GM19328 (cell line): ENCODE measurements at regions not wholly inside any gene's neighbourhood (a gene's known extent, or its start where the extent isn't known, plus 50 kb on each side); places are given as distances from the start of the nearest gene placed in this dataset.
"Not testable (repeated sequence)": the region's sequence is repeated elsewhere in the genome, so short reads cannot be mapped to it uniquely, and the experiment has no call there.

Experiments
- ATAC-seq: cut with Tn5 transposase; IDR thresholded peaks from one replicate; pipeline ENCODE4 v1.9.1; 2021; ENCODE audit warnings: mild to moderate bottlenecking, moderate library complexity; ENCODE audit not compliant: unreplicated experiment

- ATAC-seq = not testable (repeated sequence)
These were observed 510.6 kb upstream of the LMO3 start for GRCh38 chr12:17116538-17116937.

GRCh38 chr12:17110316-17110715, 504.4 kb upstream of the LMO3 start:
- no peak for ATAC-seq

- ATAC-seq = no peak
These were observed 503.0 kb upstream of the LMO3 start for GRCh38 chr12:17108877-17109541.

- ATAC-seq = no peak
These were observed 498.8 kb upstream of the LMO3 start for GRCh38 chr12:17104801-17105200.

GRCh38 chr12:17097674-17098073, 491.7 kb upstream of the LMO3 start:
- no peak for ATAC-seq

DNA sequence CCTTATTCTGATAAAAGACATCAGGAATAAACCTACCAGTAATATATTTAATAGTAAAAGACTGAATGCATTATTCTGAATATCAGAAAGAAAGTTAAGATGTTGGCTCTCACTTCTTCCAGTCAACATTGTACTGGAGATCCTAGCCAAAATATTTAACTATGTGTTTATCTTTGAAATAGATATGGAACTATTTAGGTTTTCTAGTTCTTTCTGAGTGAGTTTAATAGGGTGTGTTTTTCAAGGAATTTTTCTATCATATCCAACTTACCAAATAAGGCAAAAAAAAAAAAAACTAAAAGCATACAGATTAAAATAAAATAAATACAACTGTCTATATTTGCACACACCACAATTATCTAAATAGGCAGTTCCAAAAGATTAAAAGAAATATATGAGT, 478.9 kb upstream of the LMO3 start:
- no peak for ATAC-seq

DNA sequence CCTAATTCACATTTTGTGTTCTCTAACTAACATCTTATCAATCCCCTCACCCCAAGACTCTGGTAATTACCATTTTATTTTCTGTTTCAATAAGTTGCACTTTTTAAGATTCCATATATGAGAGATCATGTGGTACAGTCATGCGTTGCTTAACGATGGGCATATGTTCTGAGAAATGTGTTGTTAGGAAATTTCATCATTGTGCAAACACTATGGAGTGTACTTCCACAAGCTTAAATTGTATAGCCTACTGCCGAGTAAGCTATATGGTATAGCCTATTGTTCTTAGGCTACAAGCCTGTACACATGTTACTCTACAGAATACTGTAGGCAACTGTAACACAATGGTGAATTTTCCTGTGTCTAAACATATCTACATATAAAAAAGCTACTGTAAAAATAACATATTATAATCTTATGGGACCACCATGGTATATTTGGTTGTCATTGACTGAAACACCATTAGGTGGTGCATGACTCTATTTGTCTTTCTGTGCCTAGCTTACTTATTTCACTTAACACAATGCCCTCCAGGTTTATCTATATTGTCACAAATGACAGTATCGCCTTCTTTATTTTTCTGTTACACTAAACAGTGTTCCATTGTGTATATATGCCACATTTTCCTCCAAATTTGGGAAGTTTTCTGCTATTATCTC, 473.4 kb upstream of the LMO3 start:
- ATAC-seq = no peak

DNA sequence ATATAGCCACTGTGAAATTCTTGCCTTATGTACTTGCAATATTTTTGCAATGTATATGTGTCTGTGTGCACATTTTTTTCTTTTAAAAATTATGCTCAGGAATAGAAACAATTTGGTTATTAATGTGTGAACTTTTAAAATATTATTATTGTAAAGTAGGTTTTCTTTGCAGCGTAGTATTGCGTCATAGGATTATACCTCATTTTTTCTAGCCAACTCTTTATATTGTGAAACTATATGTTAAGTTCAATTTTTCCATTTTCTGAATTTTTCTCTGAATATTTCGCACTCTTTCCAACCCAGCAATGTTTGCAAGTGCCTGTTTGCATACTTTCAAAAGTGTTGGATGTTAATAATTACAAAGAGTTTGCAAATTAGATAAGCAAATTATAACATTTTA, 471.6 kb upstream of the LMO3 start:
- no peak for ATAC-seq

- ATAC-seq = no peak
These were observed 470.8 kb upstream of the LMO3 start for GRCh38 chr12:17076811-17077210.

GRCh38 chr12:17076028-17076744, 470.2 kb upstream of the LMO3 start:
- no peak for ATAC-seq

GRCh38 chr12:17064834-17065233, 458.9 kb upstream of the LMO3 start:
- no peak for ATAC-seq

DNA sequence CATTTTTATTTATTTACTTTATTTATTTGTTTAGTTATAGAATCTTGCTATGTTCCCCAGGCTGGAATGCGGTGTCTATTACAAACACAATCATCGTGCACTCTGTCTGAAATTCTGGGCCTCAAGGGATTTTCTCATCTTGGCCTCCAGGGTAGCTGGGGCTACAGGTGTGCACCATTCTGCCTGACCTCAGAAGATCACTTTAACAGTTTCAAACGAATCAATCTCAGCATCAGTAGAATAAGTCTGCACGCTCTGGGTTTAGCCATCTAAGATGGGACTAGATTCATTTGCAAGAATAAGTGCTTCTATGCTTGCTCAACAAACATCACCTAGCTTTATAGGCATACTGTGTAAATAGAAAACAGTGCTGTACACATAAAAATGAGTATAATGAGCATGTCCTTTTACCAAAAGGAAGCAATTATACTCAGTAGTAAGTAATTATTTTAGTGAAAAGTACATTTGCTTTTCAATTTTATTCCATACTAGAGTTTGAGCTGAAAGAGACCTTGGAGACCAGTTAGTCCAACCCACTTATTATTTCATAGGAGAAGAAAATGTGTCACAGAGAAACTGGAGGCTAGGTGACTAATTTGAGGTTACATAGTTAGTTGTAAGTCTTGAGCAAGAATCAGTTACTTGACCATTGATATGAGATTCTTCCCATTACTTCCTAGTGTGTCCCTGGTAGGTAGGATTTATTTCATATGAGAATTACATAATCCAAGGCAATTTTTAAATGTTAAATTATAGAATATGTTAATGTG, 456.5 kb upstream of the LMO3 start:
- ATAC-seq = no peak

- ATAC-seq = no peak
These were observed 454.3 kb upstream of the LMO3 start for GRCh38 chr12:17060260-17060659.

DNA sequence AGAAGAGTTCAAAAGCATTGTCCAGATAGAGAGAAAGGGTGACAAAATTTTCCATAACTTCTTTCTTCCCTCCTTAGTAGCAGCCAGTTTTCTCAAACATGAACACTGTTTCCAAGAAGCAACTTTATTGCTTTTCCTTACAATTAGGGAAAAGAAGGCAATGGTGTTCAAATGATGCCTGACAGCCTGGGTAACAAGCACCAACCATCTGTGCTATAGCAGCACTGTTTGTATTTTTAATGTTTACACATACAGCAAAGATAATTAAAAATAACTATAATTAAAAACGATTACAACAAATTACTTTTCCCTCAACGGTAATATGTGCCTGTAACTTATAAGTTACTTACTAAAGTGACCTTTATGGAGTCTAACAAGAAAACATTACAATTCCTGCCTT, 450.6 kb upstream of the LMO3 start:
- ATAC-seq = no peak

GRCh38 chr12:17038923-17039322, 433.0 kb upstream of the LMO3 start:
- no peak for ATAC-seq

- no peak for ATAC-seq
These were observed 429.4 kb upstream of the LMO3 start for GRCh38 chr12:17035372-17035771.

DNA sequence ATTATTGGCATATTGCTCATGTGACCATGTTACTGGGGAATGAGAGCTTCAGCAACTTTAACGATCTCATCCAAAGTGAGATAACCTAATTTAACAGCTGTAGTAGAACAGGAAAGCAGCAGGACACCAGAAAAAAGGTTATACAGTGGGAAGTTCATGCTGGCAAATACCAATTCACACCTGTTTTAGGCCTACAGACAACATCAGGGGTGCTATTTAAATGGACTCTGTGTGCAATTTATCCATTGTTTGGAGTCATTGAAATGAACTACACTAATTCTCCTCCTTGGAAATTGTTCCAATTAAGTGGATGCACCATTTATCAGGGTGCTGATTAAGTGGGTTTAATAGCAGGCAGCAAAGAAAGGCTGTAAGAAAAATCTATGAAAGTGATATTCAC, 424.4 kb upstream of the LMO3 start:
- ATAC-seq = no peak

DNA sequence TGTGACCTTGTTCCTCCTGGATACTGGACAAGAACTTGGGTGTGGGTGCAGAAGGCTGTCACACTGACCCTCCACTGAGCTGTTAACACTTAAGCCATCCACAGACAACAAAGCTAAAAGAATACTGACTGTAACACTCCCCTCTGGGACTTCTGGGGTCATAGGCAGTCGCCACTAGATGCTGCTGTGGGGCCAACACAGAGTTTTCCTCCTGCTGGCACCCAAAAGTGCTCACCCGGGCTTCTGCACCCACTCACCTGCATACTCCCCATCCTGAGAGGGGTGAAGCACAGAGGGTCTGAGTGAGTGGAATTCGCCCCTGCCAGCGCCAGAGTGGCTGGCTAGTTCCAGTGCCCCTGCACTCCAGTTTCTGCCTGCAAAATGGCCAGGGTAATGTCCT, 422.4 kb upstream of the LMO3 start:
- no peak for ATAC-seq

GRCh38 chr12:17025424-17025823, 419.5 kb upstream of the LMO3 start:
- ATAC-seq = not testable (repeated sequence)

- no peak for ATAC-seq
These were observed 414.8 kb upstream of the LMO3 start for GRCh38 chr12:17020765-17021164.

GRCh38 chr12:17017402-17017801, 411.4 kb upstream of the LMO3 start:
- no peak for ATAC-seq
